ENCODE measurements at regions not wholly inside any gene's neighbourhood (a gene's known extent, or its start where the extent isn't known, plus 50 kb on each side); places are given as distances from the start of the nearest gene placed in this dataset.

DNA sequence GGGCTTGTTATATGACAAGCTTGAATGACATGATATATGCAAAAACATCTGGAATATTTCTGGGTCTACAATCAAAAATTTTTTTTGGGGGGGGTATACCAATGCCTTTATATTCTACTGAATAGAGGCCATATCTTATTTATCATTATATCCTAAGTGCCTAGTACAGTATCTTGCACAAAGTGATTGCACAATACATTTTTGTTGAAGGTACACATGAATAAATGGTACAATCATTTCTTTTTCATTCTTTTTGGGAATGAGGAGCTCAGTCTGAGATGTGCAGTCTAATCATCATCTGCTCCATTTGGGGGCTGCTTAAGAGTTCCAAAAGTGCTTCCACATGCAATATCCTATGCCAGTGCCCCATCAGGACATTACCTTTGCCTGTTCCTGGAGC is 214.6 kb downstream of the KIF20B start:
- no peak overlapping the region for H3K27ac ChIP-seq
- peaks cover 0 to 7% (median 0%) of the 10 kb centered on the region in 9 donors for H3K27me3 ChIP-seq
- intact Hi-C loops (cut with DNase I), result no loop called here
- no peak overlapping the region for H3K4me3 ChIP-seq
- H3K9me3 ChIP-seq, result no peaks in the 10 kb centered on the region
- DNase-seq (no peak), ATAC-seq (no peak)
- H3K36me3 ChIP-seq, result no peaks in the 10 kb centered on the region
- H3K4me1 ChIP-seq, result no peaks in the 10 kb centered on the region
- TF ChIP-seq POLR2A (IDR thresholded peaks at IDR 0.05), result no peak
- TF ChIP-seq, protein P1, sequence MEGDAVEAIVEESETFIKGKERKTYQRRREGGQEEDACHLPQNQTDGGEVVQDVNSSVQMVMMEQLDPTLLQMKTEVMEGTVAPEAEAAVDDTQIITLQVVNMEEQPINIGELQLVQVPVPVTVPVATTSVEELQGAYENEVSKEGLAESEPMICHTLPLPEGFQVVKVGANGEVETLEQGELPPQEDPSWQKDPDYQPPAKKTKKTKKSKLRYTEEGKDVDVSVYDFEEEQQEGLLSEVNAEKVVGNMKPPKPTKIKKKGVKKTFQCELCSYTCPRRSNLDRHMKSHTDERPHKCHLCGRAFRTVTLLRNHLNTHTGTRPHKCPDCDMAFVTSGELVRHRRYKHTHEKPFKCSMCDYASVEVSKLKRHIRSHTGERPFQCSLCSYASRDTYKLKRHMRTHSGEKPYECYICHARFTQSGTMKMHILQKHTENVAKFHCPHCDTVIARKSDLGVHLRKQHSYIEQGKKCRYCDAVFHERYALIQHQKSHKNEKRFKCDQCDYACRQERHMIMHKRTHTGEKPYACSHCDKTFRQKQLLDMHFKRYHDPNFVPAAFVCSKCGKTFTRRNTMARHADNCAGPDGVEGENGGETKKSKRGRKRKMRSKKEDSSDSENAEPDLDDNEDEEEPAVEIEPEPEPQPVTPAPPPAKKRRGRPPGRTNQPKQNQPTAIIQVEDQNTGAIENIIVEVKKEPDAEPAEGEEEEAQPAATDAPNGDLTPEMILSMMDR (IDR thresholded peaks at IDR 0.05), result no peak

DNA sequence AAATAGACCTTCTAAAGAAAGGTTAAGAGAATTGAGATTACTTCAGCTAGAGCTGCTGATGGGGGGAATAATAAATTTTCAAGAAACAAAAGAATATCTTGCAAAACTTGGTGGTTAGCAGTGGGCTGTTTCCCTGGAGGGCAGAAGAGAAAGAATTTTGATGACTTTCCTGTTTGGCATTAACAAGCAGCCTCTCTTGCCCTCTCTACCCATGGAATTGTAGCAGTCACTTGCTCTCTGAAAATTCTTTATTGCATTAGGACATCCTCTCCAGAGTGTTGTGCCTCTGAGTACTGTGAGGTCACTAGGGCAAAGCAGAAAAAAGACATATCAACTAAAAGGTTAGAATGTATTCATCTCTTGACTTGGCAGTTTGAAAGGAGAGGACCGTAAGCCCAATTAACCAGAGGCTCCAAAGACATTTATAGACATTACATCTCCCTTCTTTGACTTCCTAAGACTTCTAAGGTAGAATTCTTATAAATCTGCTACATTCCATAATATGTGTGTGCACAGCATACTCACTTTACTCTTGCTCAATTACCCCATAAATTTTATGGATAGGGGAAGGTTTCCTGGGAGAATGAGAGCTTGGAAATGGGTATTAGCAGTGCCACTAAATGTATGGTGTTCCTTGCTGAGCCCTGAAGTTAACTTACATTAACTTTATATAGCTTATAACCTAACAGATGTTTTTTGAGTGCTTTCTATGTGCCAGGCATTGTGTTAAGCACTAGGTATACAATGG is 215.3 kb downstream of the KIF20B start:
- intact Hi-C loops (cut with DNase I), result no loop called here
- Histone ChIP-seq H3K27ac (no peak overlapping the region), H3K4me1 (no peaks in the 10 kb centered on the region), H3K4me3 (no peak overlapping the region), H3K27me3 (peaks cover 0 to 7% (median 0%) of the 10 kb centered on the region in 9 donors), H3K9me3 (no peaks in the 10 kb centered on the region), H3K36me3 (no peaks in the 10 kb centered on the region)
- TF ChIP-seq, protein P1 (IDR thresholded peaks at IDR 0.05), result no peak
- no peak for TF ChIP-seq POLR2A (IDR thresholded peaks at IDR 0.05)
- no peak for ATAC-seq
- 56 to 76% (median 69%) methylated on average over 1 of the region's 1 CpG for whole genome bisulfite sequencing, 4 donors
- no peak for DNase-seq

DNA sequence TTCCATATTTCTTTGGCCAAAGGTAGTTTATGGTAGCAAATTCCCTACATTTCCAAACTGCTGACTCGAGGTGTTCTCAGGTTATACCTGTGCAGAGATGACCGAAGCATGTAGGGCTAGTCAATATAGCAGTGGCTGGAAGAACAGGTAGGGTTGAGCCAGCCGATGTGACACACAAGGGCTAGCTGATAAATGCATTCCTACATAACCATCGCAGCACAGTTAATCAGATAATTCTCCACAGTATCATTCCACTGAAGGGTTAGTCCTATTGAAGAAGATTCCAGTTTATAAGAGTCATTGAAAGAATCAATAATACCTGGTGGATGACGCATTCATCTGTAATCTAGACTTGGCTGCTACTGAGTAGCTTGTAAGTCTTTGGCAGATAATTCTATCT is 220.0 kb downstream of the KIF20B start:
- intact Hi-C loops (cut with DNase I), result no loop called here
- WGBS, 4 donors, result 60 to 80% (median 70%) methylated on average over 5 of the region's 5 CpGs
- ATAC-seq, result no peak
- H3K4me1 ChIP-seq, result no peaks in the 10 kb centered on the region
- H3K27me3 ChIP-seq, result peaks cover 0 to 3% (median 0%) of the 10 kb centered on the region in 9 donors
- no peak for DNase-seq
- no peaks in the 10 kb centered on the region for H3K9me3 ChIP-seq
- no peak overlapping the region for H3K4me3 ChIP-seq
- TF ChIP-seq, protein P1 (IDR thresholded peaks at IDR 0.05), result no peak
- H3K36me3 ChIP-seq, result no peaks in the 10 kb centered on the region
- no peak overlapping the region for H3K27ac ChIP-seq

DNA sequence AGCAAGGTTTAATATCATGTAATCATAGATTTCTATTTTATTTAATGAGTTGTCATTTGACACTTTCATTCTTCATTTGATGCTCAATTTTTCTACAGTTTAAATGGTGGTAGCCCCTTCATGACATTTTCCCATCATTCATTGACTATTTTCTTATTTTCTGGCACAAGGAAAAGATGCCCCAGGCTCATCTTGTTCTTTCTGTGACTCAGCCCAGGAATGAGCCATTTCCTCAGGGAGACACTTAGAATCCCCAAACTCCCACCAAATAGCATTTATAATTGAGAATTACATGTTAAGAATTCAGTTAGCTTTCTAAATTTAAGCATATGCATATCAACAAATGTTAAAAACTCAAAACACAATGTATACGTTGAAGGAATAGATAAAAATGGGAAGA is 222.3 kb downstream of the KIF20B start:
- ATAC-seq (no peak), DNase-seq (no peak)
- 65 to 77% (median 68%) methylated on average over 1 of the region's 1 CpG for WGBS, 4 donors
- intact Hi-C loops (cut with DNase I), result no loop called here
- Histone ChIP-seq H3K27ac (no peak overlapping the region), H3K4me1 (no peaks in the 10 kb centered on the region), H3K36me3 (no peaks in the 10 kb centered on the region), H3K4me3 (no peak overlapping the region), H3K9me3 (no peaks in the 10 kb centered on the region), H3K27me3 (peaks cover 0 to 3% (median 0%) of the 10 kb centered on the region in 9 donors)
- TF ChIP-seq, protein P1 (IDR thresholded peaks at IDR 0.05), result no peak
- no peak for TF ChIP-seq POLR2A (IDR thresholded peaks at IDR 0.05)

All from heart left ventricle (tissue), 16 donors.